Renal cortical epithelial cell (primary cell): ENCODE measurements at regions not wholly inside any gene's neighbourhood (a gene's known extent, or its start where the extent isn't known, plus 50 kb on each side); places are given as distances from the start of the nearest gene placed in this dataset.
"Not testable (repeated sequence)": the region's sequence is repeated elsewhere in the genome, so short reads cannot be mapped to it uniquely, and the experiment has no call there.

Experiments used
- DNase-seq: peaks from one replicate; pipeline ENCODE4 v3.0.0-alpha.2; 2011; ENCODE audit warnings: low read depth

DNA sequence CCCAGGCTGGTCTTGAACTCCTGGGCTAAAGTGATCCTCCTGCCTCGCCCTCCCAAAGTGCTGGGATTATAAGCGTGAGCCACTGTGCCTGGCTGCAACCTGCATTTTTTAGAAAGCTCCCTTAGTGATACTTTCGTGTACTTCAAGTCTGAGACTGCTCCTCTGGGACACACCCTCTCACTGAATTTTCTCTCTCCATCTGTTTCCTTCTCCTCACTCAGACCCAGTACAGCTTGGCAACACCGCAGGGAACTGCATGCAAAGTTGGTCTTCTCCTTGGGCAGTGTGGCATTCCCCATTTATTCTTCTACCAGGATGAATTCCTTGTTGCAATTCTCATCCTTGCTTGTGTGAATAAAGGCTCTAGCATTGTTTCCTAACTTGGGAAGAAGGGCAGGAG, 175.9 kb downstream of the LPIN1 start:
- no peak for DNase-seq

DNA sequence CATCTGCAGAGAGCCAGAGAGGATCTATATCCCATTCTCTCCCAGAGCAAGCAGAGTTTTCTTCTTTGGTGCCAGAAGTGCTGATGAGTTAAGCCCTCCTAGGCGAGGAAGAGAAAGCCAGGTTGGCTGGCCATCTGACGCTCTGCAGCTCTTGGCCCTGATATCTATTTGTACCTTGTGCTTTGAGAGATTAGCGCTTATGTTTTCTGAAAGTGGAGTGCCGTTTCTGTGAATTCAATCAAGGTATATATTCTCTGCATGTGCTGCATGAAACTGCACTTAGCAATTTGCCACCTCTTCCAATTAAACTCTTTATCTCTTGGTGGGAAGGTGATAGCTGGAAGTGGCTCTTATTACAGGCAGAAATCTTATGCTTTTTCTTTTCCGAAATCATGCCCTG, 177.5 kb downstream of the LPIN1 start:
- no peak for DNase-seq

GRCh38 chr2:11925295-11926066, 179.0 kb downstream of the LPIN1 start:
- DNase-seq: peak; percentile 10

GRCh38 chr2:11930211-11930761, 183.9 kb downstream of the LPIN1 start:
- peak; percentile 10 for DNase-seq

- no peak for DNase-seq
These were observed 185.6 kb downstream of the LPIN1 start for GRCh38 chr2:11932048-11932512.

GRCh38 chr2:11932962-11933361, 186.5 kb downstream of the LPIN1 start:
- no peak for DNase-seq

DNA sequence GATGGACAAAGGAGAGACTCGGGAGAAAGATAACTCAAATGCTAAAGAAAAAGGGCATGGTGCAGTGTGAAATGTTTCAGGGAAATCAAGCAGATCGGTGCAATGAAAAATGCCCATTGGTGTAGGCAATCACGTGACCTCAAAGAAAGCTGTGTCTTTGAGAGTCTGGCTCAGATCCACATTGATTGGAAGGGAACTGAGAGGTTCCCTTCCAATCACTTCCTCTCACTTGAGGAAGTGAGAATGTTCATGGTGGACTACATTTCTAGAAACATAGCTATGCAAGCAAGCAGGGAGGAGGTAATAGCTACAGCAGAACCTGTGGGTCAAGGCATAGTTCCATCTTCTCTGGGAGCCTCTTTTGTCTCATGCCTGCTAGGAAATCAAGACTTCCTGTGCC, 187.4 kb downstream of the LPIN1 start:
- DNase-seq: no peak

GRCh38 chr2:11936761-11937160, 190.3 kb downstream of the LPIN1 start:
- no peak for DNase-seq

DNA sequence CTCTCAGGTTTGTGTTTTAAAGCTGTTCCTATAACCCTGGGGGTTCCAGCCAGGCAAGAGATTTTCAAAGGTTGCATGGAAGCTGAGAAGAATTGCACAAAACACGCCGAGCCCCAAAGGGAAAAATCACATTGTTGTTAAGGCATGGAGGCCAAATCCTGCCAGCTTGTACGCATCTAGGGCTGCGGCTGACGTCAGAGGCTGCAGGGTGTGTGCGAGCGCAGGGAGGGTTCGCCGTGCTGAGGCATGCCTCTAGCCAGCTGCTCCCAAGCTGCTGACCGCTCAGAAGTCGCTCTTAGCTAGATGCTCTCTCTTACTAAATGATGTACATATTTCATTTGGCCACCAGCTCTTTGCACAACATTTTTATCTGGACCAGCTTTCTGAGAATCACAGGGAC, 191.8 kb downstream of the LPIN1 start:
- no peak for DNase-seq

GRCh38 chr2:11939523-11939922, 193.1 kb downstream of the LPIN1 start:
- DNase-seq: no peak

GRCh38 chr2:11940121-11940743, 193.8 kb downstream of the LPIN1 start:
- no peak for DNase-seq

DNA sequence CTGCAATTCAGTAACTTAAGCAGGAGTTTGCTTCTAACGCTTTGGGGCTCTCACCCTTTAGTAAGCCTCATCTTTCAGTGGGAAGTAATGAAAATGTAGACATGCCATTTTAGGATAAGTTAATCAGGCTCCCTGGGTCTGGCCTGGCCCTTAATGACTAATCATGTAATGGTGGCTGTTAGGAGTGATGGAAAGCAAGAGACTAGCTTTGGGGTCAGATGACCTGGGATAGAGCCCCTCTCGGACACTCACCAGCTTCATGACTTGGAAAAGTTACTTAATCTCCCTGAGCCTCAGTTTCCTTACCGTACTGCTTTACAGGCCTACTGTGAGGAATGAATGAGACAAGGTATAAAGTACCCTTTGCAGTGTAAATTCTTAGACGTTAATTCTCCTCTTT, 194.4 kb downstream of the LPIN1 start:
- no peak for DNase-seq

DNA sequence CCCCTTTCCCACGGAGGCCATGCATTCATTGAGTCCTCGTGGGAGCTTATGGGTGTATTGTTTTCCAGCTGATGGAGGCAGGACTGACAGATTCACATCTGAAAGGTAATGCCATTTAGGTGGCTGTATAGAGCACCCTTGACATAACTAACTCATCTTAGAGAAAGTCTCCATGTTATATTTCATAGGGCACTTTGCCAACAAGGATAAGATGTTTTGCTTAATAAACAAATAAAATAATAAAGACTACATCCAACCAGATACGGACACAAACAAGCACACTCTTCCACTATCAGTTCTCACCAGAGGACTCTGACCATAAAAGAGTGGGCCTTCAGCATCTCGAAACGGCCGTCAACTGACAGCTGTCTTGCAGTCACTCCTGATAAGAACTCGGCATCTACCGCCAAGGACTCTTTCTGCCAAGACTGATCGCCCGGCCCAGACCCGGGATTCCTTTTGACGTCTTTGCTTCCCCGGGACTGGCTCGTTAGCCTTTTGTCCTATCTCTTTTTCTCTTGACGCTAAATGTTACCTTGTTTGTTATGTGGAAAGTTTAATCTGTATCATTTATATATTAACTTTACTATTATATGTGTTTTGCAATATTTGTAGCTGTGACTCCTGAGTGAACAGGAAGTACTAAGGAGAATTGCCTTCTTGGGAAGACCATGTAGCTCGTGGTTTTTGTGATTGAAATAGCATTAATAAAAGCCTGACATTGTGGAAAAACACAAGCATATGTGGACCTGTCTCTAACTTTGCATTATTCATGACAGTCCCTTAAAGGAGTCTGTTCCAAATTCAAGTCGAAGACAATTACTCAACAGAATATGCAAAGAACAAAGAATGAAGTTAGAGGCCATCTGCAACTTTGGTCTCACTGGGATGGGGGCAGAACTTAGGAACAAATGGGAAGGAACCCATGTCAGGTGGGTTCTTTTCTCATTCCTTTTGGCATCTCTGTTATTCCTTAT, 195.1 kb downstream of the LPIN1 start:
- no peak for DNase-seq

DNA sequence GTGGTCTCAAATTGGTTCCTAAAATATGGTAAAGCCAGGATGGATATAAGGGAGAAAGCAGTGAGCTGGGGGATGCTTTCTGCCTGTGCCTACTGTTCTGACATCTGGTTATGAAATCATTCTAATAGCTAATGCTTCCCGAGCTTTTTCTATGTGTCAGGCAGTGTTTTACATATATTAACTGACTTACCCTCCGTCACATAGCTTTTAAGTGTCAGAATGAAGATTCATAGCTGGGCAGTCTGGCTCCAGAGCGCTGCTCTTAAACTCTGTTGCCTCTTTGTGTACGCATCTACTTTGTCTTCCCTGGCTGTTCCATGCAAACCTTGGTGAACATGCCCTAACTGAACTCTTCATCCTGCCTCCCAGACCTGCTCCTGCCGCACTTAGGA, 195.7 kb downstream of the LPIN1 start:
- no peak for DNase-seq

- no peak for DNase-seq
These were observed 197.9 kb downstream of the LPIN1 start for GRCh38 chr2:11944311-11944710.

- peak; percentile 52 for DNase-seq
These were observed 199.0 kb downstream of the LPIN1 start for GRCh38 chr2:11945139-11946126.

DNA sequence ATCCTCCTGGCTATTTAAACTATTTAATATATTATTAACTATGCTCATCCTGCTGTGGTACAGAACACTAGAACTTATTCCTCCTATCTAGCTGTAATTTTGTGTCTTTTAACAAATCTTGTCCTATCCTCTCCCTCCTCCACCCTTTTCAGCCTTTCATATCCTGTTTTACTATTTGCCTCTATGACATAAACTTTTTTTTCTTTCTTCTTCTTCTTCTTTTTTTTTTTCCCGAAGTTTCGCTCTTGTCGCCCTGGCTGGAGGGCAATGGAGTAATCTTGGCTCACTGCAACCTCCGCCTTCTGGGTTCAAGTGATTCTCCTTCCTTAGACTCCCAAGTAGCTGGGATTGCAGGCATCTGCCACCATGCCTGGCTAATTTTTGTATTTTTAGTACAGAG, 201.5 kb downstream of the LPIN1 start:
- no peak for DNase-seq

DNA sequence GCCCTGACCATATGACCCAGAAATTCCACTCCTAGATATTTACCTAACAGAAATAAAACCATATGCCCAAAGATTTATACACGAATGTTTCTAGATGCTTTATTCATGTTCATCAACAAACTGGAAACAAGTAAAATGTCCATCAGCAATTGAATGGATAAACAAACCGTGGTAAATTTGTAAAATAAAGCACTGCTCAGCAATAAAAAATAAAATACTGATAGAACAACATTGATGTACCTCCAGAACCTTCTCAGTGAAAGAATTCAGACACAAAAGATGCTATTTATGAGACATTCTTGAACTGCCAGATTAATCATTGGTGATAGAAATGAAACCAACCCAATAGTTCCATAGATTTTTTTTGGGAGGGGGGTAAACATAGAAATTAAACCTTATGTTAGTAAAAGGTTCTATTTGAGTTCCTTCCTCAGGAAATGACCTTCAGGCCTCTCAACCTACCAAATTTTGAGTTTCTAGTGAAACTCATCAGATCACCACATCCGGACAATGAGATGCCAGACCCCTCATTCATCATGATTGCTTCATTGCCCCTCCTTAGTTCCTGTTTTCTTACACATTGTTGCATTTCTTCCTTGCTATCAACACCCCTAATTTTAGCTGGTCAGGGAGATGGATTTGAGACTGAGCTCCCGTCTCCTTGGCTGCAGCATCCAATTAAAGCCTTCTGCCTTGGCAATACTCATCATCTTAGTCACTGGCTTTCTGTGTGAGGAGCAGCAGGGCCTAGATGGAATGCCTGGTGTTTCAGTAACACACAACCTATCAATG, 203.5 kb downstream of the LPIN1 start:
- DNase-seq: no peak

GRCh38 chr2:11950896-11951295, 204.5 kb downstream of the LPIN1 start:
- DNase-seq: no peak

GRCh38 chr2:11951492-11951891, 205.1 kb downstream of the LPIN1 start:
- not testable (repeated sequence) for DNase-seq
